Activated CD8-positive, alpha-beta T cell treated with anti-CD3 and anti-CD28 coated beads for 36 hours (primary cell): ENCODE measurements at regions not wholly inside any gene's neighbourhood (a gene's known extent, or its start where the extent isn't known, plus 50 kb on each side); places are given as distances from the start of the nearest gene placed in this dataset.

Experiments
- ATAC-seq: fragments of 200-7000 bp; cut with Tn5 transposase; one replicate; pipeline ENCODE4 v1.10.0; 2021; ENCODE audit warnings: mild to moderate bottlenecking, moderate library complexity
- CTCF ChIA-PET: fragments of 350-600 bp; sonication (Branson Sonifier 250); formaldehyde crosslinking; loops from one replicate; lab custom pipeline; 2021; ENCODE audit warnings: antibody characterized with exemption; lab: Charles Lee
- POLR2A ChIA-PET: fragments of 350-600 bp; sonication (Branson Sonifier 250); formaldehyde crosslinking; loops from one replicate; lab custom pipeline; 2021; ENCODE audit warnings: antibody characterized with exemption; lab: Charles Lee
- DNase-seq: peaks from one replicate; pipeline ENCODE4 v3.0.0-alpha.2; 2020
- H3K27ac Mint-ChIP-seq: one replicate; pipeline ENCODE4 v1.8.0; 2021; ENCODE audit warnings: mild to moderate bottlenecking, mixed read lengths
- H3K27me3 Mint-ChIP-seq: one replicate; pipeline ENCODE4 v1.8.0; 2021; ENCODE audit warnings: mixed read lengths
- H3K36me3 Mint-ChIP-seq: one replicate; pipeline ENCODE4 v1.8.0; 2021; ENCODE audit warnings: low read depth, mixed read lengths
- H3K4me1 Mint-ChIP-seq: one replicate; pipeline ENCODE4 v1.8.0; 2021; ENCODE audit warnings: low read depth, mixed read lengths
- H3K4me3 Mint-ChIP-seq: one replicate; pipeline ENCODE4 v1.8.0; 2021; ENCODE audit warnings: mild to moderate bottlenecking, moderate library complexity, mixed read lengths
- H3K9me3 Mint-ChIP-seq: one replicate; pipeline ENCODE4 v1.8.0; 2021; ENCODE audit warnings: mixed read lengths
- CTCF ChIP-seq: fragments of 200-600 bp; IDR thresholded peaks from one replicate; pipeline ENCODE4 v1.8.0; 2022; ENCODE audit warnings: antibody characterized with exemption, mild to moderate bottlenecking
- intact Hi-C: fragments of 100-400 bp; cut with micrococcal nuclease; formaldehyde crosslinking; loops from one replicate; pipeline ENCODE4 v1.10.0; 2022

- Mint-ChIP-seq H3K27me3 (no peaks in the 10 kb centered on the region), H3K36me3 (no peaks in the 10 kb centered on the region), H3K4me3 (no peak overlapping the region), H3K27ac (no peak overlapping the region), H3K4me1 (no peaks in the 10 kb centered on the region), H3K9me3 (no peaks in the 10 kb centered on the region)
- POLR2A ChIA-PET = no interaction called here
- intact Hi-C loops = no loop called here
- DNase-seq (no peak), ATAC-seq (no peak)
- no peak for TF ChIP-seq CTCF
- CTCF ChIA-PET = no interaction called here
Observed at GRCh38 chr20:52275181-52275691, 83.7 kb upstream of the ZFP64 start.

DNA sequence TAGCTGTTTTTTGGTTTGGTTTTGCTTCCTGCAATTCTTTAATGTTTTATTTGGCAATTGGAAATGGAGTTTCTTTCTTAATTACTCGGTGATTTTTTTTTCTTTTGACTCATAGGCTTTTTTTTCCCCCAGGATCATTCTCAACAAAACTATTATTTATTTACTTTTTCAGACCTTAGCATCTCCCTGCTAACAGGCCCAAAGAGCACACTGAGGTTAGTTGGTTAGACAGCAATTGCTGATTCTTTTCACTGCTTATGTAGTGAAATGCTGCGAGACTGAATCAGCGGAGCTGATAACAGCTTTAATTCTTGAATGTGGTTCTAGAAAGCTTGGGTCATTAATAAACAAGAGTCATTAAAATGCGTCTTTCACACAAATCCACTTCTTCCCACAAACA lies 79.1 kb upstream of the ZFP64 start:
- no peak overlapping the region for H3K27ac Mint-ChIP-seq
- H3K27me3 Mint-ChIP-seq = peaks cover 4% of the 10 kb centered on the region
- ChIA-PET CTCF (interaction anchor here (0.6 to 1.4 kb wide), 2 partner anchors 41 to 1485 kb away, joined by 3 to 5 read pairs; no protein-coding TSS in a partner anchor), POLR2A (no interaction called here)
- intact Hi-C loops = no loop called here
- H3K4me3 Mint-ChIP-seq = no peak overlapping the region
- DNase-seq (no peak), ATAC-seq (no peak)
- no peak for TF ChIP-seq CTCF
- H3K9me3 Mint-ChIP-seq = no peaks in the 10 kb centered on the region
- H3K36me3 Mint-ChIP-seq = no peaks in the 10 kb centered on the region
- no peaks in the 10 kb centered on the region for H3K4me1 Mint-ChIP-seq

- ChIA-PET POLR2A (no interaction called here), CTCF (interaction anchor here (0.6 to 1.4 kb wide), 2 partner anchors 42 to 1485 kb away, joined by 3 to 5 read pairs; no protein-coding TSS in a partner anchor)
- Mint-ChIP-seq H3K4me3 (no peak overlapping the region), H3K9me3 (no peaks in the 10 kb centered on the region), H3K27me3 (peaks cover 7% of the 10 kb centered on the region), H3K4me1 (no peaks in the 10 kb centered on the region), H3K36me3 (no peaks in the 10 kb centered on the region), H3K27ac (no peak overlapping the region)
- ATAC-seq = no peak
- DNase-seq = no peak
- intact Hi-C loops = no loop called here
- TF ChIP-seq CTCF = no peak
Observed at GRCh38 chr20:52270001-52270606, 78.5 kb upstream of the ZFP64 start.

DNA sequence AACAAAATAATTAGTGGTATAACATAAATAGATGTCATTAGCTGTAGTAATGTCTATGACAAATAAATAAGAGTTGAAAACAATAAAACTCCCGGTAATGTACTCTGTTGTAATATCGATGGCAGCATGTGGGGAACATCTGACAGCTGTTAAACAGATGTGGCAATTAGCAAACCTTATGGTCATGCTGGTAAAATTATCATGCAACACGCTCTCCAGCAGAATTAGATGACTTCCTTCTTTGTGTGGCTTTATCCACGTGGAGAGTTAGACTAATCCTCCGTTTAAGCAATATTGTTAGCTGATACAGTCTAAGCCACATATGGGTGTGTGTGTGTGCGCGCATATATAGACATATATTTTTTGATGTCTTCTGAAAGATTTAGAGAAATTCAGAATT lies 77.7 kb upstream of the ZFP64 start:
- CTCF ChIA-PET = interaction anchor here (1.4 kb wide), 1 partner anchor 43 kb away, joined by 5 read pairs; no protein-coding TSS in a partner anchor
- no peaks in the 10 kb centered on the region for H3K4me1 Mint-ChIP-seq
- intact Hi-C loops = no loop called here
- no peak for DNase-seq
- ATAC-seq = no peak
- H3K36me3 Mint-ChIP-seq = no peaks in the 10 kb centered on the region
- POLR2A ChIA-PET = no interaction called here
- TF ChIP-seq CTCF = no peak
- H3K27me3 Mint-ChIP-seq = peaks cover 7% of the 10 kb centered on the region
- H3K4me3 Mint-ChIP-seq = no peak overlapping the region
- no peaks in the 10 kb centered on the region for H3K9me3 Mint-ChIP-seq
- no peak overlapping the region for H3K27ac Mint-ChIP-seq

DNA sequence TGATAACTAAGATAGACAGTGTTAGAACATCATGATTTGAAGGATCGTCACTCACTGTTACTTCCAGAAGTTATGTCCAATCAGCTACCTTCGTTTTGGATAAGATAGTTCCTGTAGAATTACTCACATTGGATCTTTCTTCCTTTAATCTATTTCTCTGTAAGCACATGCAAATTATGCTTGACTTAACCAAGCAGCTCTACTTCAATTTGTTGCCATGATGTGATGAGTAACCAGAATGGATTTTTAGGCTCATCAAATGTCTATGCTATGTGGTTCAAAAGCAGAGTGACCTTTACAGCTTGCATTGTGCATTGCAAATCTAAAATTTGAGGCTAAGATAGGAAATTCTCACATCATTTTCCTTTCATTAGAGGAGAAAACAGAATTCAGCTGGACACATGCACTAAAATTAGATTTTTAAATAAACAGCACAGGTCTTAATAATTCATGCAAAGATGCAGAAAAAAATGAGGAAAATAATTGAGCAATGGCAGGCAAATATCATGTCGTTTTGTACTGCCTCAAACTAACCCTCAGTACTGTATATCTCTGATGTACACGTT lies 76.7 kb upstream of the ZFP64 start:
- H3K4me1 Mint-ChIP-seq = no peaks in the 10 kb centered on the region
- POLR2A ChIA-PET = no interaction called here
- H3K4me3 Mint-ChIP-seq = no peak overlapping the region
- H3K27ac Mint-ChIP-seq = no peak overlapping the region
- DNase-seq (no peak), ATAC-seq (no peak)
- intact Hi-C loops = no loop called here
- peaks cover 10% of the 10 kb centered on the region for H3K27me3 Mint-ChIP-seq
- H3K9me3 Mint-ChIP-seq = no peaks in the 10 kb centered on the region
- TF ChIP-seq CTCF = no peak
- no peaks in the 10 kb centered on the region for H3K36me3 Mint-ChIP-seq
- CTCF ChIA-PET = no interaction called here
